Chondrocyte (in vitro differentiated cells): ENCODE measurements at regions not wholly inside any gene's neighbourhood (a gene's known extent, or its start where the extent isn't known, plus 50 kb on each side); places are given as distances from the start of the nearest gene placed in this dataset.

Experiments used
- DNase-seq: peaks from one replicate; pipeline ENCODE4 v3.0.0; 2021; ENCODE audit warnings: mixed read lengths, low spot score
- H3K27ac Mint-ChIP-seq: one replicate; pipeline ENCODE4 v1.8.0; 2021; ENCODE audit warnings: mild to moderate bottlenecking, moderate library complexity, mixed read lengths; ENCODE audit not compliant: unreplicated experiment
- H3K27me3 Mint-ChIP-seq: 2 replicates; pipeline ENCODE4 v1.8.0; 2021; ENCODE audit warnings: low read depth, mixed read lengths
- H3K36me3 Mint-ChIP-seq: 2 replicates; pipeline ENCODE4 v1.8.0; 2021; ENCODE audit warnings: low read depth, mixed read lengths
- H3K4me1 Mint-ChIP-seq: 2 replicates; pipeline ENCODE4 v1.8.0; 2021; ENCODE audit warnings: low read depth, mild to moderate bottlenecking, mixed read lengths
- H3K4me3 Mint-ChIP-seq: one replicate; pipeline ENCODE4 v1.8.0; 2021; ENCODE audit warnings: mild to moderate bottlenecking, moderate library complexity, mixed read lengths; ENCODE audit not compliant: unreplicated experiment
- H3K9me3 Mint-ChIP-seq: 2 replicates; pipeline ENCODE4 v1.8.0; 2021; ENCODE audit warnings: low read depth, mixed read lengths
- CTCF ChIP-seq: fragments of 200-600 bp; sonication (generic); IDR thresholded peaks from 2 replicates; pipeline ENCODE4 v1.5.0; 2021; ENCODE audit warnings: antibody characterized with exemption, mild to moderate bottlenecking, moderate library complexity

GRCh38 chr10:7000061-7000460 is 410.8 kb downstream of the SFMBT2 start:
- no peaks in the 10 kb centered on the region for H3K36me3 Mint-ChIP-seq
- no peak for TF ChIP-seq CTCF
- H3K4me3 Mint-ChIP-seq = no peak overlapping the region
- peaks cover 9% of the 10 kb centered on the region for H3K27me3 Mint-ChIP-seq
- H3K9me3 Mint-ChIP-seq = no peaks in the 10 kb centered on the region
- no peak overlapping the region for H3K27ac Mint-ChIP-seq
- DNase-seq = no peak
- H3K4me1 Mint-ChIP-seq = peaks cover 13% of the 10 kb centered on the region

- TF ChIP-seq CTCF = no peak
- Mint-ChIP-seq H3K4me1 (peaks cover 16% of the 10 kb centered on the region), H3K27ac (no peak overlapping the region), H3K4me3 (no peak overlapping the region), H3K9me3 (no peaks in the 10 kb centered on the region), H3K36me3 (no peaks in the 10 kb centered on the region), H3K27me3 (peaks cover 6% of the 10 kb centered on the region)
- DNase-seq = no peak
These were observed 411.5 kb downstream of the SFMBT2 start for GRCh38 chr10:6999232-6999925.

GRCh38 chr10:6997509-6997908 is 413.3 kb downstream of the SFMBT2 start:
- Mint-ChIP-seq H3K4me3 (no peak overlapping the region), H3K27me3 (peaks cover 2% of the 10 kb centered on the region), H3K27ac (no peak overlapping the region), H3K36me3 (no peaks in the 10 kb centered on the region), H3K4me1 (peaks cover 16% of the 10 kb centered on the region), H3K9me3 (no peaks in the 10 kb centered on the region)
- no peak for DNase-seq
- no peak for TF ChIP-seq CTCF

- Mint-ChIP-seq H3K36me3 (no peaks in the 10 kb centered on the region), H3K27ac (no peak overlapping the region), H3K9me3 (no peaks in the 10 kb centered on the region), H3K4me1 (peaks cover 16% of the 10 kb centered on the region), H3K27me3 (peaks cover 2% of the 10 kb centered on the region), H3K4me3 (no peak overlapping the region)
- TF ChIP-seq CTCF = no peak
- no peak for DNase-seq
These were observed 414.4 kb downstream of the SFMBT2 start for GRCh38 chr10:6996431-6996830.

- Mint-ChIP-seq H3K4me3 (no peak overlapping the region), H3K36me3 (no peaks in the 10 kb centered on the region), H3K4me1 (peaks cover 16% of the 10 kb centered on the region), H3K9me3 (no peaks in the 10 kb centered on the region), H3K27ac (no peak overlapping the region), H3K27me3 (peaks cover under 1% of the 10 kb centered on the region)
- DNase-seq = no peak
- no peak for TF ChIP-seq CTCF
These were observed 415.0 kb downstream of the SFMBT2 start for GRCh38 chr10:6995831-6996230.
